Tibial nerve (tissue), 4 donors: ENCODE measurements at regions not wholly inside any gene's neighbourhood (a gene's known extent, or its start where the extent isn't known, plus 50 kb on each side); places are given as distances from the start of the nearest gene placed in this dataset.

Source experiments
- EP300 ChIP-seq, 2 donors: sonication (generic); formaldehyde crosslinking; IDR thresholded peaks; one replicate each; pipeline ENCODE4 v1.6.1; 2017; ENCODE audit warnings: antibody characterized with exemption in 2 of 2, mild to moderate bottlenecking in 1 of 2
- POLR2A ChIP-seq, 2 donors: fragments of 450-650 bp; IDR thresholded peaks; one replicate each; pipeline ENCODE4 v1.6.1; 2017; ENCODE audit warnings: antibody characterized with exemption in 2 of 2, mild to moderate bottlenecking in 2 of 2, moderate library complexity in 2 of 2
- TF ChIP-seq, protein P1 (sequence below), 5 experiments: fragments of 200-600 bp in 3 of 5; fragments of 450-650 bp in 2 of 5; sonication (generic) in 3 of 5; IDR thresholded peaks; one replicate each; pipeline ENCODE4 v1.5.1; 2016 to 2019; ENCODE audit warnings: antibody characterized with exemption in 5 of 5, mild to moderate bottlenecking in 3 of 5, moderate library complexity in 2 of 5

DNA sequence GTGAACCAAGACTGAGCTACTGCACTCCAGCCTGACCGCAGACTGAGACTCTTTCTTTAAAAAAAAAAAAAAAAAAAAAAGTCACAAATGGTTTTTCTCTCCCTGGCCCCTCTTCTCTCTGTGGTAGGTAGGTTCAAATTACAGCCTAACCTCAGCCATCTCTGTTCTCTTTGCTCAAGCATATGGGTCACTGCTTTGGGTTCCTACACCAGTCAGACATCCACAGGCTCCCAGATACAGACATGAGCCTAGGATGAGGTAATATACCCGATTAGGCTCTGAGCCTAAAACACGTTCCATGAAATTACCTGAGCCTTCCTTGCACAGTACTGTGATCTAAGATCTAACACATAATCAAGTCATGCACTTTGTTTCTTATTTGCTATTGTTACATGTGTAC is 90.5 kb upstream of the JAK1 start:
- TF ChIP-seq, protein P1, sequence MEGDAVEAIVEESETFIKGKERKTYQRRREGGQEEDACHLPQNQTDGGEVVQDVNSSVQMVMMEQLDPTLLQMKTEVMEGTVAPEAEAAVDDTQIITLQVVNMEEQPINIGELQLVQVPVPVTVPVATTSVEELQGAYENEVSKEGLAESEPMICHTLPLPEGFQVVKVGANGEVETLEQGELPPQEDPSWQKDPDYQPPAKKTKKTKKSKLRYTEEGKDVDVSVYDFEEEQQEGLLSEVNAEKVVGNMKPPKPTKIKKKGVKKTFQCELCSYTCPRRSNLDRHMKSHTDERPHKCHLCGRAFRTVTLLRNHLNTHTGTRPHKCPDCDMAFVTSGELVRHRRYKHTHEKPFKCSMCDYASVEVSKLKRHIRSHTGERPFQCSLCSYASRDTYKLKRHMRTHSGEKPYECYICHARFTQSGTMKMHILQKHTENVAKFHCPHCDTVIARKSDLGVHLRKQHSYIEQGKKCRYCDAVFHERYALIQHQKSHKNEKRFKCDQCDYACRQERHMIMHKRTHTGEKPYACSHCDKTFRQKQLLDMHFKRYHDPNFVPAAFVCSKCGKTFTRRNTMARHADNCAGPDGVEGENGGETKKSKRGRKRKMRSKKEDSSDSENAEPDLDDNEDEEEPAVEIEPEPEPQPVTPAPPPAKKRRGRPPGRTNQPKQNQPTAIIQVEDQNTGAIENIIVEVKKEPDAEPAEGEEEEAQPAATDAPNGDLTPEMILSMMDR (IDR thresholded peaks at IDR 0.05): no peak
- no peak for TF ChIP-seq POLR2A (IDR thresholded peaks at IDR 0.05)
- TF ChIP-seq EP300 (IDR thresholded peaks at IDR 0.05): no peak
